A549 (cell line): ENCODE measurements at regions not wholly inside any gene's neighbourhood (a gene's known extent, or its start where the extent isn't known, plus 50 kb on each side); places are given as distances from the start of the nearest gene placed in this dataset.

Source experiments
- ATAC-seq, 2 experiments: fragments of 200-7000 bp in 1 of 2; fragments of >200 bp in 1 of 2; cut with Nextera tagmentation in 1 of 2; cut with Tn5 transposase in 1 of 2; 3 replicates each; pipeline versions ENCODE4 v1.8.0 to v1.9.1; 2018 to 2020; ENCODE audit warnings: mild to moderate bottlenecking in 1 of 2, moderate library complexity in 1 of 2
- CTCF ChIA-PET: fragments of 300-600 bp; sonication (Branson Sonifier 250); formaldehyde crosslinking; extraction: SDS; loops from one replicate; lab custom pipeline; 2021; ENCODE audit warnings: antibody characterized with exemption, inconsistent platforms; lab: Yijun Ruan, JAX
- POLR2A ChIA-PET: fragments of 350-600 bp; formaldehyde crosslinking; extraction: SDS; loops from one replicate; lab custom pipeline; 2021; ENCODE audit warnings: antibody characterized with exemption, inconsistent platforms; lab: Yijun Ruan, JAX
- DNase-seq, 2 experiments: peaks; one replicate each; pipeline versions ENCODE4 v3.0.0 to v3.0.0-alpha.2; 2011 to 2016; ENCODE audit warnings: low read depth in 1 of 2, low spot score in 1 of 2
- FAIRE-seq: peaks from 2 replicates; lab custom pipeline; 2011; peaks lifted over from hg19 to GRCh38; lab: Jason Lieb, UNC
- H3K27ac ChIP-seq, 2 experiments: fragments of >200 bp; sonication (Bioruptor Twin); formaldehyde crosslinking; 3 replicates each; pipeline ENCODE4 v1.5.1; 2016 to 2017
- H3K4me1 ChIP-seq: fragments of >200 bp; sonication (Bioruptor Twin); formaldehyde crosslinking; 3 replicates; pipeline ENCODE4 v1.6.1; 2016
- H3K4me2 ChIP-seq: fragments of >200 bp; sonication (Bioruptor Twin); formaldehyde crosslinking; 3 replicates; pipeline ENCODE4 v1.6.1; 2016
- H3K4me3 ChIP-seq: fragments of >200 bp; sonication (Bioruptor Twin); formaldehyde crosslinking; 3 replicates; pipeline ENCODE4 v1.5.1; 2016
- H3K9me3 ChIP-seq: fragments of >200 bp; sonication (Bioruptor Twin); formaldehyde crosslinking; 3 replicates; pipeline ENCODE4 v1.6.1; 2016
- CBX2 ChIP-seq: fragments of 200-600 bp; sonication (generic); IDR thresholded peaks from 2 replicates; pipeline ENCODE4 v1.6.1; 2016; ENCODE audit warnings: low read depth, mild to moderate bottlenecking, borderline replicate concordance
- CEBPB ChIP-seq, 2 experiments: fragments of >200 bp in 1 of 2; sonication (Bioruptor Twin) in 1 of 2; formaldehyde crosslinking in 1 of 2; IDR thresholded peaks; 2 replicates each; pipeline ENCODE4 v1.6.1; 2012 to 2016
- CHD2 ChIP-seq: fragments of 150-350 bp; IDR thresholded peaks from 2 replicates; pipeline ENCODE4 v1.6.1; 2014; ENCODE audit warnings: low read length; ENCODE audit not compliant: partially characterized antibody
- EHF ChIP-seq: fragments of 250-450 bp; sonication (Bioruptor Pico); IDR thresholded peaks from 2 replicates; pipeline ENCODE4 v1.5.0; 2020; ENCODE audit warnings: mild to moderate bottlenecking
- HOXA7 ChIP-seq: fragments of 250-450 bp; sonication (Bioruptor Pico); IDR thresholded peaks from 2 replicates; pipeline ENCODE4 v1.5.0; 2020; ENCODE audit warnings: mild to moderate bottlenecking, moderate library complexity
- HOXB13 ChIP-seq: fragments of 250-450 bp; sonication (Bioruptor Pico); IDR thresholded peaks from 2 replicates; pipeline ENCODE4 v1.5.0; 2020; ENCODE audit warnings: low read depth, mild to moderate bottlenecking, moderate library complexity
- JUNB ChIP-seq: fragments of >200 bp; sonication (Bioruptor Twin); formaldehyde crosslinking; IDR thresholded peaks from 2 replicates; pipeline ENCODE4 v1.6.1; 2016
- MAZ ChIP-seq: fragments of 150-350 bp; IDR thresholded peaks from 2 replicates; pipeline ENCODE4 v1.6.1; 2014; ENCODE audit warnings: antibody characterized with exemption, low read depth, low read length, borderline replicate concordance
- NFE2L2 ChIP-seq: fragments of 150-350 bp; conservative IDR thresholded peaks from 2 replicates; pipeline ENCODE4 v1.6.1; 2014; ENCODE audit warnings: low read length
- NPAS2 ChIP-seq: fragments of 250-450 bp; sonication (Bioruptor Pico); IDR thresholded peaks from 2 replicates; pipeline ENCODE4 v1.8.0; 2022; ENCODE audit warnings: mild to moderate bottlenecking, moderate library complexity, borderline replicate concordance
- POLR2A ChIP-seq: IDR thresholded peaks from 2 replicates; pipeline ENCODE4 v1.6.1; 2012; ENCODE audit warnings: mild to moderate bottlenecking, low read length
- POLR2AphosphoS2 ChIP-seq: conservative IDR thresholded peaks from 2 replicates; pipeline ENCODE4 v1.6.1; 2012; ENCODE audit warnings: low read length, improper control_type of control experiment, inconsistent platforms
- RAD21 ChIP-seq, 2 experiments: fragments of >200 bp in 1 of 2; sonication (Bioruptor Twin) in 1 of 2; formaldehyde crosslinking in 1 of 2; IDR thresholded peaks in 1 of 2; conservative IDR thresholded peaks in 1 of 2; 2 replicates in 1 of 2; 3 replicates in 1 of 2; pipeline ENCODE4 v1.6.1; 2012 to 2018; ENCODE audit warnings: inconsistent platforms in 1 of 2
- SREBF2 ChIP-seq: fragments of 450-650 bp; IDR thresholded peaks from 2 replicates; pipeline ENCODE4 v1.6.1; 2014; ENCODE audit warnings: mild to moderate bottlenecking, moderate library complexity
- TFCP2L1 ChIP-seq: fragments of 250-450 bp; sonication (Bioruptor Pico); IDR thresholded peaks from 2 replicates; pipeline ENCODE4 v1.5.0; 2021; ENCODE audit warnings: mild to moderate bottlenecking
- TP53 ChIP-seq: fragments of 250-450 bp; sonication (Bioruptor Pico); IDR thresholded peaks from 2 replicates; pipeline ENCODE4 v1.5.0; 2021; ENCODE audit warnings: mild to moderate bottlenecking, moderate library complexity
- ZC3H11A ChIP-seq: fragments of 450-650 bp; IDR thresholded peaks from 2 replicates; pipeline ENCODE4 v1.6.1; 2014; ENCODE audit warnings: antibody characterized with exemption, mild to moderate bottlenecking
- ZNF302 ChIP-seq: fragments of 250-450 bp; sonication (Bioruptor Pico); IDR thresholded peaks from 2 replicates; pipeline ENCODE4 v1.9.0; 2021; ENCODE audit warnings: inconsistent platforms, mild to moderate bottlenecking, moderate library complexity
- ZSCAN20 ChIP-seq: fragments of 250-450 bp; sonication (Bioruptor Pico); IDR thresholded peaks from 2 replicates; pipeline ENCODE4 v1.8.0; 2022; ENCODE audit warnings: mild to moderate bottlenecking, moderate library complexity
- WGBS: methylation state at CpG from one replicate; pipeline ENCODE4 v1.1.6; 2017; ENCODE audit errors: missing lambda C conversion rate; 5-methylcytosine and 5-hydroxymethylcytosine counted together
- TF ChIP-seq, protein P1 (sequence below): fragments of 200-600 bp; sonication (generic); IDR thresholded peaks from 2 replicates; pipeline ENCODE4 v1.6.1; 2016; ENCODE audit warnings: antibody characterized with exemption, mild to moderate bottlenecking, moderate library complexity
- TF ChIP-seq, protein P2 (sequence below): fragments of >200 bp; sonication (Bioruptor Twin); formaldehyde crosslinking; IDR thresholded peaks from 2 replicates; pipeline ENCODE4 v1.6.1; 2016
- TF ChIP-seq, protein P3 (sequence below): IDR thresholded peaks from 2 replicates; pipeline ENCODE4 v1.6.1; 2012
- TF ChIP-seq, protein P4 (sequence below): fragments of 150-350 bp; IDR thresholded peaks from 2 replicates; pipeline ENCODE4 v1.6.1; 2014; ENCODE audit warnings: low read depth, mild to moderate bottlenecking, low read length
- TF ChIP-seq, protein P5 (sequence below): IDR thresholded peaks from 2 replicates; pipeline ENCODE4 v1.6.1; 2012; ENCODE audit warnings: low read depth, borderline replicate concordance

DNA sequence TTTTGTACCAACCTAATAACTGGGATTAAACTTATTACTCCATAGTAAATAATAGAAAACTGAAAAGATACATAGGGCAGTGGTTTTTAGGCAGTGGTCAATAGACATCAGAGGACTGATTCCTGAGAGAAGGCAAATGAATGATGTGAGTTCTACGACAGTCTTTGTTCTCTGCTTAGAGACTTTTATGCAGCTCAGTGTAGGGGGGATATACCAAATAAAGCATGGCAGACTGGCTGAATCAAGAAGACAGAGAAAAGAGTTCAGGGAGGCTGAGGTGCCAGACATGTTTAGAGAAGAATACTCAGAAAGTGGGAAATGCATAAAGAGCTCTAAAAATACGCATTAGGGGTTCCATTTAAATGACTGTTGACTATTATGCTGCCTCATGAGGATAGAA, 320.8 kb upstream of the FAR2 start:
- Histone ChIP-seq H3K9me3 (no peaks in the 10 kb centered on the region), H3K4me1 (no peaks in the 10 kb centered on the region), H3K4me3 (no peak overlapping the region), H3K27ac (no peak overlapping the region), H3K4me2 (no peak overlapping the region)
- TF ChIP-seq HOXA7 (CRISPR knock-in tag) (no peak), POLR2AphosphoS2 (no peak), MAZ (no peak), ZSCAN20 (no peak), SREBF2 (no peak), POLR2A (no peak)
- TF ChIP-seq, protein P1, sequence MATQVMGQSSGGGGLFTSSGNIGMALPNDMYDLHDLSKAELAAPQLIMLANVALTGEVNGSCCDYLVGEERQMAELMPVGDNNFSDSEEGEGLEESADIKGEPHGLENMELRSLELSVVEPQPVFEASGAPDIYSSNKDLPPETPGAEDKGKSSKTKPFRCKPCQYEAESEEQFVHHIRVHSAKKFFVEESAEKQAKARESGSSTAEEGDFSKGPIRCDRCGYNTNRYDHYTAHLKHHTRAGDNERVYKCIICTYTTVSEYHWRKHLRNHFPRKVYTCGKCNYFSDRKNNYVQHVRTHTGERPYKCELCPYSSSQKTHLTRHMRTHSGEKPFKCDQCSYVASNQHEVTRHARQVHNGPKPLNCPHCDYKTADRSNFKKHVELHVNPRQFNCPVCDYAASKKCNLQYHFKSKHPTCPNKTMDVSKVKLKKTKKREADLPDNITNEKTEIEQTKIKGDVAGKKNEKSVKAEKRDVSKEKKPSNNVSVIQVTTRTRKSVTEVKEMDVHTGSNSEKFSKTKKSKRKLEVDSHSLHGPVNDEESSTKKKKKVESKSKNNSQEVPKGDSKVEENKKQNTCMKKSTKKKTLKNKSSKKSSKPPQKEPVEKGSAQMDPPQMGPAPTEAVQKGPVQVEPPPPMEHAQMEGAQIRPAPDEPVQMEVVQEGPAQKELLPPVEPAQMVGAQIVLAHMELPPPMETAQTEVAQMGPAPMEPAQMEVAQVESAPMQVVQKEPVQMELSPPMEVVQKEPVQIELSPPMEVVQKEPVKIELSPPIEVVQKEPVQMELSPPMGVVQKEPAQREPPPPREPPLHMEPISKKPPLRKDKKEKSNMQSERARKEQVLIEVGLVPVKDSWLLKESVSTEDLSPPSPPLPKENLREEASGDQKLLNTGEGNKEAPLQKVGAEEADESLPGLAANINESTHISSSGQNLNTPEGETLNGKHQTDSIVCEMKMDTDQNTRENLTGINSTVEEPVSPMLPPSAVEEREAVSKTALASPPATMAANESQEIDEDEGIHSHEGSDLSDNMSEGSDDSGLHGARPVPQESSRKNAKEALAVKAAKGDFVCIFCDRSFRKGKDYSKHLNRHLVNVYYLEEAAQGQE, result no peak
- DNase-seq (no peak), ATAC-seq (no peak), FAIRE-seq (no peak)
- WGBS, result 63% methylated on average over 2 of the region's 2 CpGs
- POLR2A ChIA-PET, result no interaction called here
- CTCF ChIA-PET, result interaction anchor here (0.6 kb wide), 2 partner anchors 219 to 835 kb away, joined by 3 to 5 read pairs; no protein-coding TSS in a partner anchor

DNA sequence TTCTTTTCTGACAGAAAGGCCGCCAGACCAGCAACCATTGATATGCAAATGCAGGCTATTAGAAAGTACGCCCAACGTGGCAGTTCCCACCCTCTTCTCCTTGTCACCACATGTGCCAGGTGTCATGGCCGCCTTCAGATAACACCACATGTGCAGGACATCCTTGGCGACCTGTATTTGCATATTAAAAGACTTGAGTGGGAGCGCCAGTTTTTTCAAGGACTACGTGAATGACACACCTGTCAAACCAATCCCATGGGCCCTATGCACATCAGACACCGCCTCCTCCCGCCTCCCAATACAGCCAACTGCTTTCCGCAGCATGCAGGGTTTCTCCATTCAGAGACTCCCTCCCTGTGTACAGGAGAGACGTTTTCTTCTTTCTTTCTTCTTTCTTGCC, 318.6 kb upstream of the FAR2 start:
- Histone ChIP-seq H3K9me3 (no peaks in the 10 kb centered on the region), H3K4me3 (no peak overlapping the region), H3K4me2 (no peak overlapping the region), H3K4me1 (no peaks in the 10 kb centered on the region), H3K27ac (no peak overlapping the region)
- DNase-seq (no peak), ATAC-seq (no peak), FAIRE-seq (no peak)
- POLR2A ChIA-PET, result no interaction called here
- TF ChIP-seq ZC3H11A (no peak), TFCP2L1 (CRISPR knock-in tag) (no peak), HOXB13 (CRISPR knock-in tag) (no peak), POLR2AphosphoS2 (no peak), HOXA7 (CRISPR knock-in tag) (no peak), NFE2L2 (no peak), ZNF302 (CRISPR knock-in tag) (no peak), RAD21 (conservative IDR thresholded peaks at IDR 0.05 in 1 of 2, IDR thresholded peaks at IDR 0.05 in 1 of 2) (no peak), EHF (CRISPR knock-in tag) (no peak), JUNB (no peak), CBX2 (no peak), ZSCAN20 (no peak), TP53 (CRISPR knock-in tag) (no peak), CEBPB (IDR thresholded peaks at IDR 0.05) (no peak), NPAS2 (CRISPR knock-in tag) (no peak), CHD2 (no peak)
- TF ChIP-seq, protein P2, sequence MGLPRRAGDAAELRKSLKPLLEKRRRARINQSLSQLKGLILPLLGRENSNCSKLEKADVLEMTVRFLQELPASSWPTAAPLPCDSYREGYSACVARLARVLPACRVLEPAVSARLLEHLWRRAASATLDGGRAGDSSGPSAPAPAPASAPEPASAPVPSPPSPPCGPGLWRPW, result no peak
- TF ChIP-seq, protein P3, sequence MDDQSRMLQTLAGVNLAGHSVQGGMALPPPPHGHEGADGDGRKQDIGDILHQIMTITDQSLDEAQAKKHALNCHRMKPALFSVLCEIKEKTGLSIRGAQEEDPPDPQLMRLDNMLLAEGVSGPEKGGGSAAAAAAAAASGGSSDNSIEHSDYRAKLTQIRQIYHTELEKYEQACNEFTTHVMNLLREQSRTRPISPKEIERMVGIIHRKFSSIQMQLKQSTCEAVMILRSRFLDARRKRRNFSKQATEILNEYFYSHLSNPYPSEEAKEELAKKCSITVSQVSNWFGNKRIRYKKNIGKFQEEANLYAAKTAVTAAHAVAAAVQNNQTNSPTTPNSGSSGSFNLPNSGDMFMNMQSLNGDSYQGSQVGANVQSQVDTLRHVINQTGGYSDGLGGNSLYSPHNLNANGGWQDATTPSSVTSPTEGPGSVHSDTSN, result no peak
- TF ChIP-seq, protein P4, sequence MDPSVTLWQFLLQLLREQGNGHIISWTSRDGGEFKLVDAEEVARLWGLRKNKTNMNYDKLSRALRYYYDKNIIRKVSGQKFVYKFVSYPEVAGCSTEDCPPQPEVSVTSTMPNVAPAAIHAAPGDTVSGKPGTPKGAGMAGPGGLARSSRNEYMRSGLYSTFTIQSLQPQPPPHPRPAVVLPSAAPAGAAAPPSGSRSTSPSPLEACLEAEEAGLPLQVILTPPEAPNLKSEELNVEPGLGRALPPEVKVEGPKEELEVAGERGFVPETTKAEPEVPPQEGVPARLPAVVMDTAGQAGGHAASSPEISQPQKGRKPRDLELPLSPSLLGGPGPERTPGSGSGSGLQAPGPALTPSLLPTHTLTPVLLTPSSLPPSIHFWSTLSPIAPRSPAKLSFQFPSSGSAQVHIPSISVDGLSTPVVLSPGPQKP, result no peak
- TF ChIP-seq, protein P5, sequence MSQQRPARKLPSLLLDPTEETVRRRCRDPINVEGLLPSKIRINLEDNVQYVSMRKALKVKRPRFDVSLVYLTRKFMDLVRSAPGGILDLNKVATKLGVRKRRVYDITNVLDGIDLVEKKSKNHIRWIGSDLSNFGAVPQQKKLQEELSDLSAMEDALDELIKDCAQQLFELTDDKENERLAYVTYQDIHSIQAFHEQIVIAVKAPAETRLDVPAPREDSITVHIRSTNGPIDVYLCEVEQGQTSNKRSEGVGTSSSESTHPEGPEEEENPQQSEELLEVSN, result no peak
- 36% methylated on average over 11 of the region's 11 CpGs for whole genome bisulfite sequencing
- CTCF ChIA-PET, result interaction anchor here (1.0 kb wide), 1 partner anchor 17 kb away, joined by 3 read pairs; no protein-coding TSS in a partner anchor
